K562 (cell line): ENCODE measurements at regions not wholly inside any gene's neighbourhood (a gene's known extent, or its start where the extent isn't known, plus 50 kb on each side); places are given as distances from the start of the nearest gene placed in this dataset.
"Not testable (repeated sequence)": the region's sequence is repeated elsewhere in the genome, so short reads cannot be mapped to it uniquely, and the experiment has no call there.

ENCODE experiments used
- ATAC-seq: fragments of 200-7000 bp; cut with Tn5 transposase; 3 replicates; pipeline ENCODE4 v1.9.1; 2020; ENCODE audit warnings: moderate library complexity
- BruUV-seq: library from RNA; stranded (reverse); fragments of 400-500 nt; replicated peaks from 2 replicates; lab custom pipeline; 2021; lab: Mats Ljungman, UMichigan
- CTCF ChIA-PET: fragments of 300-600 bp; formaldehyde crosslinking; extraction: SDS; loops from one replicate; lab custom pipeline; 2021; ENCODE audit warnings: low intra/inter-chr PET ratio; lab: Yijun Ruan, JAX
- POLR2A ChIA-PET: fragments of 300-600, 350-650 bp; sonication (Branson Sonifier 250); formaldehyde crosslinking; extraction: SDS; loops from one replicate; lab custom pipeline; 2021; ENCODE audit warnings: antibody characterized with exemption, inconsistent platforms; lab: Yijun Ruan, JAX
- DNase-seq, 4 experiments: peaks; one replicate each; pipeline versions ENCODE4 v3.0.0 to v3.0.0-alpha.2; 2011 to 2018; ENCODE audit warnings: low spot score in 3 of 4, mixed read lengths in 3 of 4; ENCODE audit errors: extremely low read depth in 1 of 4
- FAIRE-seq: peaks from 2 replicates; lab custom pipeline; 2011; peaks lifted over from hg19 to GRCh38; lab: Jason Lieb, UNC
- H2AFZ ChIP-seq: 2 replicates; pipeline ENCODE4 v1.6.0; 2011; ENCODE audit warnings: low read depth, low read length, control low read depth, inconsistent platforms
- H3K27ac ChIP-seq: fragments of 200-600 bp; 3 replicates; pipeline ENCODE4 v1.8.0; 2011; ENCODE audit warnings: low read depth, mild to moderate bottlenecking, control low read depth, inconsistent platforms, low read length, moderate library complexity, mixed read lengths; ENCODE audit errors: extremely low read depth
- H3K27me3 ChIP-seq, 2 experiments: fragments of 300-600 bp in 1 of 2; 2 replicates in 1 of 2; 3 replicates in 1 of 2; pipeline versions ENCODE4 v1.6.0 to v1.8.0; 2011; ENCODE audit warnings: inconsistent platforms in 2 of 2, low read length in 2 of 2, mild to moderate bottlenecking in 1 of 2, mixed read lengths in 1 of 2, moderate library complexity in 1 of 2; ENCODE audit not compliant: control insufficient read depth in 2 of 2, insufficient read depth in 2 of 2
- H3K36me3 ChIP-seq: fragments of 300-600 bp; 3 replicates; pipeline ENCODE4 v1.8.0; 2011; ENCODE audit warnings: mild to moderate bottlenecking, low read length, inconsistent platforms; ENCODE audit not compliant: control insufficient read depth, insufficient read depth
- H3K4me1 ChIP-seq, 2 experiments: fragments of 200-600 bp in 1 of 2; replicated peaks in 1 of 2; 2 replicates in 1 of 2; 3 replicates in 1 of 2; pipeline versions ENCODE4 v1.5.1 to v1.8.0; 2011; ENCODE audit warnings: inconsistent platforms in 2 of 2, low read length in 2 of 2, mild to moderate bottlenecking in 1 of 2, mixed read lengths in 1 of 2, moderate library complexity in 1 of 2; ENCODE audit not compliant: control insufficient read depth in 2 of 2, insufficient read depth in 2 of 2
- H3K4me2 ChIP-seq: 2 replicates; pipeline ENCODE4 v1.6.1; 2011; ENCODE audit warnings: low read length, control low read depth, inconsistent platforms, mixed read lengths; ENCODE audit not compliant: insufficient read depth
- H3K4me3 ChIP-seq: fragments of 200-600 bp; sonication (generic), shearing (Covaris generic); 2 replicates; pipeline ENCODE4 v1.5.1; 2016; ENCODE audit warnings: control low read depth, inconsistent platforms
- H3K79me2 ChIP-seq: fragments of 200-600 bp; 3 replicates; pipeline ENCODE4 v1.8.0; 2011; ENCODE audit warnings: low read length, inconsistent platforms; ENCODE audit not compliant: control insufficient read depth, insufficient read depth
- H3K9ac ChIP-seq, 2 experiments: 2 replicates each; pipeline versions ENCODE4 v1.6.0 to v1.6.1; 2011; ENCODE audit warnings: low read depth in 2 of 2, low read length in 2 of 2, control low read depth in 1 of 2, inconsistent platforms in 1 of 2, mild to moderate bottlenecking in 1 of 2, mixed read lengths in 1 of 2; ENCODE audit not compliant: insufficient read depth in 1 of 2
- H3K9me1 ChIP-seq: one replicate; pipeline ENCODE4 v1.6.0; 2011; ENCODE audit warnings: inconsistent platforms, mild to moderate bottlenecking, low read length, moderate library complexity; ENCODE audit not compliant: control insufficient read depth, insufficient read depth
- H3K9me3 ChIP-seq: replicated peaks from 2 replicates; pipeline ENCODE4 v1.5.1; 2011; ENCODE audit warnings: low read depth, low read length, inconsistent platforms; ENCODE audit not compliant: control insufficient read depth, insufficient read depth
- H4K20me1 ChIP-seq: replicated peaks from 2 replicates; pipeline ENCODE4 v1.6.1; 2011; ENCODE audit warnings: low read length, inconsistent platforms, mixed read lengths; ENCODE audit not compliant: control insufficient read depth, insufficient read depth
- WGBS: fragments of 100-300 bp; shearing (Covaris generic); methylation state at CpG from one replicate; pipeline ENCODE4 v1.1.6; 2016; ENCODE audit warnings: low coverage, mixed read lengths; ENCODE audit not compliant: insufficient coverage; ENCODE audit errors: missing lambda C conversion rate; 5-methylcytosine and 5-hydroxymethylcytosine counted together
- in situ Hi-C: fragments of 300-500 bp; cut with MboI; formaldehyde crosslinking; loops from 4 replicates; pipeline ENCODE4 v1.15.0; 2018; ENCODE audit warnings: inconsistent platforms, mixed read lengths
- intact Hi-C: fragments of 100-400 bp; cut with micrococcal nuclease; formaldehyde crosslinking; loops from 2 replicates; pipeline ENCODE4 v1.14.2; 2022

DNA sequence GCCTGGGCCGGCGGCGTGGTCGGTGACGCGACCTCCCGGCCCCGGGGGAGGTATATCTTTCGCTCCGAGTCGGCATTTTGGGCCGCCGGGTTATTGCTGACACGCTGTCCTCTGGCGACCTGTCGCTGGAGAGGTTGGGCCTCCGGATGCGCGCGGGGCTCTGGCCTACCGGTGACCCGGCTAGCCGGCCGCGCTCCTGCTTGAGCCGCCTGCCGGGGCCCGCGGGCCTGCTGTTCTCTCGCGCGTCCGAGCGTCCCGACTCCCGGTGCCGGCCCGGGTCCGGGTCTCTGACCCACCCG, 2132.5 kb upstream of the TPTE start:
- H3K36me3 ChIP-seq, BruUV-seq, CTCF ChIA-PET, H3K27me3 ChIP-seq, H3K9me3 ChIP-seq, POLR2A ChIA-PET, H4K20me1 ChIP-seq, H3K4me1 ChIP-seq, DNase-seq, H3K79me2 ChIP-seq, H3K4me2 ChIP-seq, H3K27ac ChIP-seq, H3K9ac ChIP-seq, H3K4me3 ChIP-seq, H3K9me1 ChIP-seq, in situ Hi-C loops, FAIRE-seq, intact Hi-C loops, H2AFZ ChIP-seq: not testable (repeated sequence)
- WGBS, result no CpG with 5 or more reads among the region's 40 CpGs
- ATAC-seq, result peak; percentile 29

DNA sequence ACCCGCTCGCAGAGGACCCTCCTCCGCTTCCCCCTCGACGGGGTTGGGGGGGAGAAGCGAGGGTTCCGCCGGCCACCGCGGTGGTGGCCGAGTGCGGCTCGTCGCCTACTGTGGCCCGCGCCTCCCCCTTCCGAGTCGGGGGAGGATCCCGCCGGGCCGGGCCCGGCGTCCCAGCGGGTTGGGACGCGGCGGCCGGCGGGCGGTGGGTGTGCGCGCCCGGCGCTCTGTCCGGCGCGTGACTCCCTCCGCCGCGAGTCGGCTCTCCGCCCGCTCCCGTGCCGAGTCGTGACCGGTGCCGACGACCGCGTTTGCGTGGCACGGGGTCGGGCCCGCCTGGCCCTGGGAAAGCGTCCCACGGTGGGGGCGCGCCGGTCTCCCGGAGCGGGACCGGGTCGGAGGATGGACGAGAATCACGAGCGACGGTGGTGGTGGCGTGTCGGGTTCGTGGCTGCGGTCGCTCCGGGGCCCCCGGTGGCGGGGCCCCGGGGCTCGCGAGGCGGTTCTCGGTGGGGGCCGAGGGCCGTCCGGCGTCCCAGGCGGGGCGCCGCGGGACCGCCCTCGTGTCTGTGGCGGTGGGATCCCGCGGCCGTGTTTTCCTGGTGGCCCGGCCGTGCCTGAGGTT, 2130.7 kb upstream of the TPTE start:
- H2AFZ ChIP-seq, H3K27me3 ChIP-seq, FAIRE-seq, intact Hi-C loops, H3K9me1 ChIP-seq, POLR2A ChIA-PET, CTCF ChIA-PET, DNase-seq, H3K9me3 ChIP-seq, H3K27ac ChIP-seq, H3K4me3 ChIP-seq, in situ Hi-C loops, ATAC-seq, H4K20me1 ChIP-seq, H3K9ac ChIP-seq, H3K79me2 ChIP-seq, H3K4me1 ChIP-seq, H3K36me3 ChIP-seq, H3K4me2 ChIP-seq, BruUV-seq: not testable (repeated sequence)
- no CpG with 5 or more reads among the region's 97 CpGs for WGBS

DNA sequence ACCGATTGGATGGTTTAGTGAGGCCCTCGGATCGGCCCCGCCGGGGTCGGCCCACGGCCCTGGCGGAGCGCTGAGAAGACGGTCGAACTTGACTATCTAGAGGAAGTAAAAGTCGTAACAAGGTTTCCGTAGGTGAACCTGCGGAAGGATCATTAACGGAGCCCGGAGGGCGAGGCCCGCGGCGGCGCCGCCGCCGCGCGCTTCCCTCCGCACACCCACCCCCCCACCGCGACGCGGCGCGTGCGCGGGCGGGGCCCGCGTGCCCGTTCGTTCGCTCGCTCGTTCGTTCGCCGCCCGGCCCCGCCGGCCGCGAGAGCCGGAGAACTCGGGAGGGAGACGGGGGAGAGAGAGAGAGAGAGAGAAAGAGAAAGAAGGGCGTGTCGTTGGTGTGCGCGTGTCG, 2127.0 kb upstream of the TPTE start:
- H3K9me1 ChIP-seq, H3K27me3 ChIP-seq, H3K4me3 ChIP-seq, H3K4me1 ChIP-seq, H3K9ac ChIP-seq, H3K36me3 ChIP-seq, ATAC-seq, H4K20me1 ChIP-seq, H3K27ac ChIP-seq, intact Hi-C loops, POLR2A ChIA-PET, H3K9me3 ChIP-seq, H3K4me2 ChIP-seq, CTCF ChIA-PET, in situ Hi-C loops, FAIRE-seq, DNase-seq, H2AFZ ChIP-seq, H3K79me2 ChIP-seq: not testable (repeated sequence)
- BruUV-seq, result TSS peak; percentile 83
- no CpG with 5 or more reads among the region's 59 CpGs for WGBS

DNA sequence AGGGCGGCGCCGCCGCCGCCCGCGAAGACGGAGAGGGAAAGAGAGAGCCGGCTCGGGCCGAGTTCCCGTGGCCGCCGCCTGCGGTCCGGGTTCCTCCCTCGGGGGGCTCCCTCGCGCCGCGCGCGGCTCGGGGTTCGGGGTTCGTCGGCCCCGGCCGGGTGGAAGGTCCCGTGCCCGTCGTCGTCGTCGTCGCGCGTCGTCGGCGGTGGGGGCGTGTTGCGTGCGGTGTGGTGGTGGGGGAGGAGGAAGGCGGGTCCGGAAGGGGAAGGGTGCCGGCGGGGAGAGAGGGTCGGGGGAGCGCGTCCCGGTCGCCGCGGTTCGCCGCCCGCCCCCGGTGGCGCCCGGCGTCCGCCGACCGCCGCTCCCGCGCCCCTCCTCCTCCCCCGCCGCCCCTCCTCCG, 2125.4 kb upstream of the TPTE start:
- H2AFZ ChIP-seq, DNase-seq, H3K27me3 ChIP-seq, H4K20me1 ChIP-seq, POLR2A ChIA-PET, H3K4me3 ChIP-seq, H3K9me1 ChIP-seq, intact Hi-C loops, ATAC-seq, H3K4me1 ChIP-seq, FAIRE-seq, in situ Hi-C loops, H3K36me3 ChIP-seq, BruUV-seq, H3K79me2 ChIP-seq, CTCF ChIA-PET, H3K27ac ChIP-seq, H3K9me3 ChIP-seq, H3K9ac ChIP-seq, H3K4me2 ChIP-seq: not testable (repeated sequence)
- no CpG with 5 or more reads among the region's 71 CpGs for WGBS
